Natural killer cell (primary cell): ENCODE measurements at regions not wholly inside any gene's neighbourhood (a gene's known extent, or its start where the extent isn't known, plus 50 kb on each side); places are given as distances from the start of the nearest gene placed in this dataset.

ENCODE experiments used
- ATAC-seq, 3 donors: fragments of 150-1000 bp in 2 of 3; fragments of 200-7000 bp in 1 of 3; cut with Tn5 transposase; 1 replicate in 1 of 3; 2 replicates in 2 of 3; pipeline ENCODE4 v1.10.0; 2021; ENCODE audit warnings: mild to moderate bottlenecking in 2 of 3, moderate library complexity in 2 of 3
- DNase-seq, 2 donors: peaks; one replicate each; pipeline versions ENCODE4 v3.0.0 to v3.0.0-alpha.2; 2013 to 2021; ENCODE audit warnings: mixed read lengths in 1 of 2
- H3K27ac ChIP-seq: one replicate; pipeline ENCODE4 v1.5.1; 2013; ENCODE audit warnings: mild to moderate bottlenecking, low read length
- H3K27me3 ChIP-seq: one replicate; pipeline ENCODE4 v1.6.1; 2013; ENCODE audit warnings: low read length; ENCODE audit not compliant: control insufficient read depth, insufficient read depth
- H3K36me3 ChIP-seq: one replicate; pipeline ENCODE4 v1.6.1; 2013; ENCODE audit warnings: low read length; ENCODE audit not compliant: control insufficient read depth, insufficient read depth
- H3K4me1 ChIP-seq: one replicate; pipeline ENCODE4 v1.6.1; 2013; ENCODE audit warnings: low read length; ENCODE audit not compliant: control insufficient read depth, insufficient read depth
- H3K4me3 ChIP-seq: one replicate; pipeline ENCODE4 v1.5.1; 2013; ENCODE audit warnings: low read length
- H3K9me3 ChIP-seq: one replicate; pipeline ENCODE4 v1.6.1; 2013; ENCODE audit warnings: low read length; ENCODE audit not compliant: control insufficient read depth, insufficient read depth
- H3K27ac Mint-ChIP-seq, 2 donors: one replicate each; pipeline ENCODE4 v1.8.0; 2022; ENCODE audit warnings: mild to moderate bottlenecking in 2 of 2, mixed read lengths in 2 of 2, moderate library complexity in 1 of 2
- H3K27me3 Mint-ChIP-seq, 2 donors: one replicate each; pipeline ENCODE4 v1.8.0; 2022; ENCODE audit warnings: low read depth in 2 of 2, mixed read lengths in 2 of 2
- H3K36me3 Mint-ChIP-seq: one replicate; pipeline ENCODE4 v1.8.0; 2022; ENCODE audit warnings: mixed read lengths
- H3K4me1 Mint-ChIP-seq, 2 donors: one replicate each; pipeline ENCODE4 v1.8.0; 2022; ENCODE audit warnings: mixed read lengths in 2 of 2
- H3K4me3 Mint-ChIP-seq: one replicate; pipeline ENCODE4 v1.8.0; 2022; ENCODE audit warnings: mild to moderate bottlenecking, moderate library complexity, mixed read lengths
- H3K9me3 Mint-ChIP-seq, 2 donors: one replicate each; pipeline ENCODE4 v1.8.0; 2022; ENCODE audit warnings: mixed read lengths in 2 of 2
- CTCF ChIP-seq: fragments of 200-600 bp; IDR thresholded peaks from one replicate; pipeline ENCODE4 v1.8.0; 2022; ENCODE audit warnings: antibody characterized with exemption
- WGBS: methylation state at CpG from one replicate; pipeline ENCODE4 v1.1.7; 2013; ENCODE audit warnings: missing lambda C conversion rate; ENCODE audit not compliant: insufficient coverage; 5-methylcytosine and 5-hydroxymethylcytosine counted together
- intact Hi-C: fragments of 100-400 bp; cut with micrococcal nuclease; formaldehyde crosslinking; loops from one replicate; pipeline ENCODE4 v1.14.2; 2022

- no peaks in the 10 kb centered on the region for H3K36me3 Mint-ChIP-seq
- DNase-seq (no peak), ATAC-seq (no peak)
- peaks cover 11 to 21% of the 10 kb centered on the region in 2 donors for H3K27me3 Mint-ChIP-seq
- no peak overlapping the region for H3K4me3 ChIP-seq
- no peaks in the 10 kb centered on the region for H3K9me3 ChIP-seq
- no peaks in the 10 kb centered on the region for H3K27me3 ChIP-seq
- no peak overlapping the region for H3K27ac ChIP-seq
- 92% methylated on average over 2 of the region's 5 CpGs for whole genome bisulfite sequencing
- no peaks in the 10 kb centered on the region for H3K4me1 ChIP-seq
- intact Hi-C loops, result no loop called here
- H3K27ac Mint-ChIP-seq, result no peak overlapping the region
- TF ChIP-seq CTCF, result no peak
- no peaks in the 10 kb centered on the region for H3K4me1 Mint-ChIP-seq
- no peaks in the 10 kb centered on the region for H3K36me3 ChIP-seq
- no peak overlapping the region for H3K4me3 Mint-ChIP-seq
- no peaks in the 10 kb centered on the region for H3K9me3 Mint-ChIP-seq
These were observed 242.5 kb upstream of the RFX3 start for GRCh38 chr9:3768286-3768685.

GRCh38 chr9:3762076-3762475, 236.3 kb upstream of the RFX3 start:
- ATAC-seq, result no peak
- Mint-ChIP-seq H3K9me3 (no peaks in the 10 kb centered on the region), H3K27me3 (peaks cover 10 to 27% of the 10 kb centered on the region in 2 donors)

DNA sequence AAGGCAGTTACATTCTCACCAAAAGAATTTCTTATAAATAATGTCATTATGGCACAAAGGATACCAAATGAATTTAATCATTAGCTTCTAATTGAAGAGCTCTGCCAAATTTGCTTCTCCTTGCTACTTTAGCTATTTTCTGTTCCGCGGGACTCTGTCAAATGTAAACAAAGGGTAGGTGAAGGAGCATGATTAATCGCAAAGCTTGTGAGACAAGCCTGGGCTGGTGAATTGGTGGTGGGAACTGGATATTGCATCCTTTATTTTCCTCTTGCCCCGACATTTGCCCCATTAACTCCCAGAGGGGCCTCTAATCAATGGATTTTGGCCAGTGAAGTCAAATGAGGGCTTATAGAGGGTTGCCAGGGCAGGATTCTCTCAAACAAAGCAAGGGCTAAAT, 234.2 kb upstream of the RFX3 start:
- no peak overlapping the region for H3K4me3 Mint-ChIP-seq
- peaks cover 4% of the 10 kb centered on the region for H3K4me1 ChIP-seq
- no peaks in the 10 kb centered on the region for H3K36me3 Mint-ChIP-seq
- H3K27ac ChIP-seq, result no peak overlapping the region
- peaks cover 6 to 16% of the 10 kb centered on the region in 2 donors for H3K27me3 Mint-ChIP-seq
- no peaks in the 10 kb centered on the region for H3K9me3 Mint-ChIP-seq
- intact Hi-C loops, result no loop called here
- no peak for DNase-seq
- H3K9me3 ChIP-seq, result no peaks in the 10 kb centered on the region
- no peak for ATAC-seq
- WGBS, result 78% methylated on average over 3 of the region's 4 CpGs
- peaks cover 16 to 17% of the 10 kb centered on the region in 2 donors for H3K4me1 Mint-ChIP-seq
- no peaks in the 10 kb centered on the region for H3K36me3 ChIP-seq
- H3K27ac Mint-ChIP-seq, result no peak overlapping the region
- TF ChIP-seq CTCF, result no peak
- H3K4me3 ChIP-seq, result no peak overlapping the region
- no peaks in the 10 kb centered on the region for H3K27me3 ChIP-seq

More at GRCh38 chr9:3762076-3762475, 236.3 kb upstream of the RFX3 start:
- WGBS, result no CpG with 5 or more reads among the region's 3 CpGs
- intact Hi-C loops, result no loop called here
- no peak for DNase-seq
- H3K4me1 Mint-ChIP-seq, result peaks cover 16 to 17% of the 10 kb centered on the region in 2 donors
- Histone ChIP-seq H3K36me3 (no peaks in the 10 kb centered on the region), H3K27ac (no peak overlapping the region), H3K4me3 (no peak overlapping the region), H3K27me3 (no peaks in the 10 kb centered on the region), H3K4me1 (peaks cover 4% of the 10 kb centered on the region), H3K9me3 (no peaks in the 10 kb centered on the region)
- H3K4me3 Mint-ChIP-seq, result no peak overlapping the region
- no peak overlapping the region for H3K27ac Mint-ChIP-seq
- TF ChIP-seq CTCF, result no peak
- H3K36me3 Mint-ChIP-seq, result no peaks in the 10 kb centered on the region

DNA sequence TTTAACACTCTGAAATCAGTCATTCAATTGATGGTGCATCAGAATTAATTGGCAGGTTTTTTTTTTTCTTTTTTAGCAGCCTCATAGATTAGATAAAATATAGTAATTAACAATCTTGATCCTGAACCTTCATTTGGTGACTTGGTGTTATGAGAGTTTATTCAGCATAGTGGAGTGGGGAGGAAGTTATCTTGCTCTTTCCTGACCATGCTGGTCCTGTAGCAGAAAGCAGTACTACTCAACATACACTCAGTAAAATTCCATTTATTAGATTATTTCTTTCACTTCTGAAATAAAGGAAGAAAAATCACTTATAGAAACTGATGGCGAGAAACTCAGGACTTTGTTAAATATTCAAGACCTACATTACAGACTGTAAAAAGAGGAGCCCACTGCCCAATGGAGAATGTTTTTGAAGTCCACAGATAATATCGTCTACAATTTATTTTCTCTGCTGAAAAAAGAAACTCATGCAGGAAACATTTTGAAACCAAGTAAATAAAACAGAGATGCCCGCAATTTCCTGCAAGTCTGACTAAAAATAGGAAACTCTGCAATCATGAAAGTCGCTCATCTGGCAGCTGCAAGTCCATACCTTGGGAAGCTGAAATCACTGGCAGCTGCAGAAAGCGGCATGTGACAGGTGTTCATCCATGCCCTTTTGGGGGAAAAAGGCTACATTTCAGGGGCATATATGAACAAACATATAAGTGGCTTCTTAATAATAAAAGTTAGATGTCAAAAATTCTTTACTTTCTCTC, 233.2 kb upstream of the RFX3 start:
- ATAC-seq (no peak), DNase-seq (peak in 1 of 2 donors; percentile 6)
- H3K27ac Mint-ChIP-seq, result no peak overlapping the region
- intact Hi-C loops, result no loop called here
- Histone ChIP-seq H3K27ac (no peak overlapping the region), H3K36me3 (no peaks in the 10 kb centered on the region), H3K4me1 (peaks cover 4% of the 10 kb centered on the region), H3K9me3 (no peaks in the 10 kb centered on the region), H3K4me3 (no peak overlapping the region), H3K27me3 (no peaks in the 10 kb centered on the region)
- no peaks in the 10 kb centered on the region for H3K36me3 Mint-ChIP-seq
- H3K4me1 Mint-ChIP-seq, result peaks cover 16 to 17% of the 10 kb centered on the region in 2 donors
- H3K9me3 Mint-ChIP-seq, result no peaks in the 10 kb centered on the region
- under 1% methylated on average over 4 of the region's 5 CpGs for WGBS
- peak overlapping the region; percentile 41 for H3K4me3 Mint-ChIP-seq
- no peak for TF ChIP-seq CTCF
- H3K27me3 Mint-ChIP-seq, result peaks cover 6 to 16% of the 10 kb centered on the region in 2 donors
